Keratinocyte (primary cell): ENCODE measurements at regions not wholly inside any gene's neighbourhood (a gene's known extent, or its start where the extent isn't known, plus 50 kb on each side); places are given as distances from the start of the nearest gene placed in this dataset.

Experiments
- CTCF ChIP-seq, 3 experiments: IDR thresholded peaks in 1 of 3; conservative IDR thresholded peaks in 1 of 3; optimal IDR thresholded peaks in 1 of 3; 2 replicates in 2 of 3; 3 replicates in 1 of 3; pipeline versions ENCODE3 to v1.5.1; 2011; ENCODE audit warnings: low read length in 3 of 3, mild to moderate bottlenecking in 3 of 3, moderate library complexity in 2 of 3, control low read depth in 1 of 3, inconsistent platforms in 1 of 3; ENCODE audit not compliant: insufficient read depth in 2 of 3; ENCODE audit errors: extremely low read depth in 1 of 3
- EZH2 ChIP-seq: IDR thresholded peaks from one replicate; pipeline ENCODE4 v1.6.1; 2012; ENCODE audit warnings: inconsistent platforms, mild to moderate bottlenecking, low read length, moderate library complexity

DNA sequence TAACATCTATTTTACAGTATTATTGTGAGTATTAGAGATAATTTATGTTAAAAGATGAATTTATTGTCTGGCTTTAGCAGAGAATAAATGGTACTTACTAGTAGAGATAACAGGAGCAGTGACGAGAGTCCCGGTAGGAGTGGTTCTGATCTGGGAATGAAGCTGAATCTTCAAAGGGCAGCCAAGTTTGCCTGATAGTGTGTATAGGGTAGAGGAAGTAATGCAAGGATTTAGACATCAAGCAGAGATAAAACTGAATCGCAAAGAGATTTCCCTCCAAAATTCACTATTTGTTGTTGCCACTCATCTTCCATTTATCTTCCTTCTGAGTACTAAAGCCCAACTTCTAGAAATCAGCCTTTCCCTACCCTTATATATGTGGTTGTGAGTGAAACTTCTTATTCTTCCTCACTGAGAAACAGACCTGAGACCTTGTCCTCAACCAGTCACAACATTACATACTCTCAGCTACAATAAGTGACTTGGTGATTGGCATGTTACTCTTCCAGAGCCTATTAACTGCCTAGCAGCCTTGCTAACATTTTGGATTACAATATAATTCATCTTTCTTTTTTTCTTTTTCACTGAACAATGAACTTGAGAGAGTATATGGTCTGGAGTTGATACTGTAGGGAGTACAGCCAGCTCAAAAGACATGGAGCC lies 692.7 kb upstream of the ZNF385D start:
- TF ChIP-seq CTCF (optimal IDR thresholded peaks at IDR 0.05 in 1 of 3, IDR thresholded peaks at IDR 0.05 in 1 of 3, conservative IDR thresholded peaks at IDR 0.05 in 1 of 3; ENCODE audit: extremely low read depth in 1 of 3, insufficient read depth in 2 of 3, low read length in 3 of 3): no peak
- no peak for TF ChIP-seq EZH2
